Psoas muscle (tissue), 7 donors: ENCODE measurements at regions not wholly inside any gene's neighbourhood (a gene's known extent, or its start where the extent isn't known, plus 50 kb on each side); places are given as distances from the start of the nearest gene placed in this dataset.

Experiments
- ATAC-seq, 4 donors: fragments of 200-7000 bp; cut with Tn5 transposase; one replicate each; pipeline ENCODE4 v1.9.1; 2020; ENCODE audit warnings: moderate library complexity in 3 of 4, mild to moderate bottlenecking in 2 of 4
- DNase-seq, 2 donors: peaks; one replicate each; pipeline ENCODE4 v3.0.0-alpha.2; 2020
- H3K27ac ChIP-seq: fragments of 200-600 bp; one replicate; pipeline ENCODE4 v1.8.0; 2022
- H3K27me3 ChIP-seq, 3 donors: fragments of 200-600 bp in 1 of 3; one replicate each; pipeline versions ENCODE4 v1.6.1 to v1.8.0; 2013 to 2022; ENCODE audit warnings: low read length in 2 of 3, mild to moderate bottlenecking in 2 of 3, moderate library complexity in 1 of 3; ENCODE audit not compliant: insufficient read depth in 3 of 3
- H3K36me3 ChIP-seq, 2 donors: fragments of 200-600 bp in 1 of 2; one replicate each; pipeline versions ENCODE4 v1.6.1 to v1.8.0; 2013 to 2022; ENCODE audit warnings: low read depth in 1 of 2, mild to moderate bottlenecking in 1 of 2, moderate library complexity in 1 of 2; ENCODE audit not compliant: insufficient read depth in 1 of 2
- H3K4me1 ChIP-seq: fragments of 200-600 bp; one replicate; pipeline ENCODE4 v1.8.0; 2022
- H3K4me3 ChIP-seq: fragments of 200-600 bp; one replicate; pipeline ENCODE4 v1.8.0; 2022; ENCODE audit warnings: mild to moderate bottlenecking
- H3K9me3 ChIP-seq: fragments of 200-600 bp; one replicate; pipeline ENCODE4 v1.8.0; 2022
- CTCF ChIP-seq: fragments of 200-600 bp; IDR thresholded peaks from one replicate; pipeline ENCODE4 v1.8.0; 2022; ENCODE audit warnings: antibody characterized with exemption
- WGBS, 3 donors: extraction: QIAGEN DNeasy Blood & Tissue Kit; methylation state at CpG; one replicate each; pipeline versions ENCODE4 v1.1.6 to v1.1.7; 2013; 5-methylcytosine and 5-hydroxymethylcytosine counted together
- intact Hi-C, 2 donors: fragments of 100-400 bp; cut with DNase I; formaldehyde crosslinking; loops; one replicate each; pipeline versions ENCODE4 v1.11.0 to v1.14.2; 2022
- donor health status: healthy with polysubstance abuse.
- donor health status: DM: no; HTN: no; CAD: no; lungs with moderate emphysema.
- donor health status: Bipolar disorder and iron deficiency.
- donor health status: healthy.
- donor health status: DM: yes; HTN: yes; CAD: no.
- donor health status: DM: no; HTN: no; CAD: no.
- donor health status: DM: yes; HTN: yes; CAD: no.

- H3K9me3 ChIP-seq = no peaks in the 10 kb centered on the region
- H3K27me3 ChIP-seq = no peaks in the 10 kb centered on the region
- ATAC-seq (no peak), DNase-seq (no peak)
- 47 to 49% (median 49%) methylated on average over 7 of the region's 7 CpGs for WGBS, 3 donors
- TF ChIP-seq CTCF = no peak
- no peaks in the 10 kb centered on the region for H3K36me3 ChIP-seq
- no peak overlapping the region for H3K27ac ChIP-seq
- H3K4me1 ChIP-seq = no peaks in the 10 kb centered on the region
- intact Hi-C loops = no loop called here
- H3K4me3 ChIP-seq = no peak overlapping the region
Observed at GRCh38 chr2:204239411-204240165, 303.0 kb downstream of the ICOS start.

GRCh38 chr2:204240961-204241360, 304.3 kb upstream of the PARD3B start:
- DNase-seq = no peak
- no peaks in the 10 kb centered on the region for H3K4me1 ChIP-seq
- no peaks in the 10 kb centered on the region for H3K36me3 ChIP-seq
- no peak for TF ChIP-seq CTCF
- WGBS, 3 donors = 68 to 69% (median 69%) methylated on average over 2 of the region's 2 CpGs
- no peaks in the 10 kb centered on the region for H3K9me3 ChIP-seq
- intact Hi-C loops = no loop called here
- ATAC-seq = no peak
- no peak overlapping the region for H3K4me3 ChIP-seq
- no peaks in the 10 kb centered on the region for H3K27me3 ChIP-seq
- no peak overlapping the region for H3K27ac ChIP-seq

- TF ChIP-seq CTCF = no peak
- H3K27ac ChIP-seq = no peak overlapping the region
- DNase-seq = no peak
- H3K27me3 ChIP-seq = peaks cover 0 to 5% (median 0%) of the 10 kb centered on the region in 3 donors
- no peak for ATAC-seq
- H3K36me3 ChIP-seq = no peaks in the 10 kb centered on the region
- no peaks in the 10 kb centered on the region for H3K9me3 ChIP-seq
- H3K4me3 ChIP-seq = no peak overlapping the region
- WGBS, 3 donors = 94 to 97% (median 96%) methylated on average over 3 of the region's 3 CpGs
- no peaks in the 10 kb centered on the region for H3K4me1 ChIP-seq
- intact Hi-C loops = no loop called here
Observed at GRCh38 chr2:204249437-204249836, 295.8 kb upstream of the PARD3B start.

GRCh38 chr2:204250692-204251091, 294.6 kb upstream of the PARD3B start:
- intact Hi-C loops = no loop called here
- Histone ChIP-seq H3K27ac (no peak overlapping the region), H3K4me1 (no peaks in the 10 kb centered on the region), H3K36me3 (no peaks in the 10 kb centered on the region), H3K9me3 (no peaks in the 10 kb centered on the region), H3K27me3 (peaks cover 0 to 5% (median 0%) of the 10 kb centered on the region in 3 donors), H3K4me3 (no peak overlapping the region)
- DNase-seq = no peak
- TF ChIP-seq CTCF = no peak
- no peak for ATAC-seq
- 77 to 93% (median 86%) methylated on average over 2 of the region's 2 CpGs for WGBS, 3 donors
